ENCODE measurements at regions not wholly inside any gene's neighbourhood (a gene's known extent, or its start where the extent isn't known, plus 50 kb on each side); places are given as distances from the start of the nearest gene placed in this dataset.

- H3K9me3 ChIP-seq = no peaks in the 10 kb centered on the region
- no peaks in the 10 kb centered on the region for H3K27me3 ChIP-seq
- no peak overlapping the region for H3K27ac ChIP-seq
- no peak for DNase-seq
- WGBS, 2 donors (ENCODE audit: low coverage in 1 of 2) = 60 to 63% methylated on average over 4 to 8 of the region's 8 CpGs
- TF ChIP-seq EP300 (IDR thresholded peaks at IDR 0.05; ENCODE audit: low read depth) (no peak), POLR2A (IDR thresholded peaks at IDR 0.05) (no peak), CTCF (IDR thresholded peaks at IDR 0.05) (no peak), POLR2AphosphoS5 (IDR thresholded peaks at IDR 0.05) (no peak)
- intact Hi-C loops (cut with DNase I; ENCODE audit: low total_unique reads) = no loop called here
- in situ Hi-C loops (cut with MboI; ENCODE audit: low pct_ligation_motif_present in 1 of 4, low pct_unique_long_range_greater_than_20kb in 1 of 4, low sequenced_read_pairs in 3 of 4) = no loop called here
- no peaks in the 10 kb centered on the region for H3K36me3 ChIP-seq
- no peaks in the 10 kb centered on the region for H3K4me1 ChIP-seq
- no peak overlapping the region for H3K4me3 ChIP-seq
These were observed 262.7 kb downstream of the HAUS1 start for GRCh38 chr18:46366751-46367376.

- Histone ChIP-seq H3K4me3 (no peak overlapping the region), H3K9me3 (no peaks in the 10 kb centered on the region), H3K36me3 (no peaks in the 10 kb centered on the region), H3K27ac (no peak overlapping the region), H3K27me3 (no peaks in the 10 kb centered on the region), H3K4me1 (no peaks in the 10 kb centered on the region)
- TF ChIP-seq EP300 (IDR thresholded peaks at IDR 0.05; ENCODE audit: low read depth) = no peak
- TF ChIP-seq CTCF (IDR thresholded peaks at IDR 0.05) = no peak
- TF ChIP-seq POLR2AphosphoS5 (IDR thresholded peaks at IDR 0.05) = no peak
- TF ChIP-seq POLR2A (IDR thresholded peaks at IDR 0.05) = no peak
- 77 to 82% methylated on average over 3 to 4 of the region's 4 CpGs for WGBS, 2 donors (ENCODE audit: low coverage in 1 of 2)
- no peak for DNase-seq
- in situ Hi-C loops (cut with MboI; ENCODE audit: low pct_ligation_motif_present in 1 of 4, low pct_unique_long_range_greater_than_20kb in 1 of 4, low sequenced_read_pairs in 3 of 4) (no loop called here), intact Hi-C loops (cut with DNase I; ENCODE audit: low total_unique reads) (no loop called here)
These were observed 265.1 kb downstream of the HAUS1 start for GRCh38 chr18:46369323-46369722.

DNA sequence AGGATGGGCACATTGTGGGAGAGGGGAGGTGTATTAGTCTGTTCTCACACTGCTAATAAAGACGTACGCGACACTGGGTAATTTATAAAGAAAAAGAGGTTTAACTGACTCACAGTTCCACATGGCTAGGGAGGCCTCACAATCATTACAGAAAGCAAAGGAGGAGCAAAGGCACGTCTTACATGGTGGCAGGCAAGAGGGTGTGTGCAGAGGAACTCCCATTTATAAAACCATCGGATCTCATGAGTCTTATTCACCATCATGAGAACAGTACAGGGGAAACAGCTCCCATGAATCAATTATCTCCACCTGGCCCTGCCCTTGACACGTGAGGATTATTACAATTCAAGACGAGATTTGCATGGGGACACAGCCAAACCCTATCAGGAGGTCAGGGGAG is 266.7 kb downstream of the HAUS1 start:
- H3K36me3 ChIP-seq = no peaks in the 10 kb centered on the region
- intact Hi-C loops (cut with DNase I; ENCODE audit: low total_unique reads) = no loop called here
- H3K9me3 ChIP-seq = no peaks in the 10 kb centered on the region
- in situ Hi-C loops (cut with MboI; ENCODE audit: low pct_ligation_motif_present in 1 of 4, low pct_unique_long_range_greater_than_20kb in 1 of 4, low sequenced_read_pairs in 3 of 4) = no loop called here
- H3K27ac ChIP-seq = no peak overlapping the region
- 53 to 79% methylated on average over 2 to 7 of the region's 7 CpGs for WGBS, 2 donors (ENCODE audit: low coverage in 1 of 2)
- no peaks in the 10 kb centered on the region for H3K4me1 ChIP-seq
- TF ChIP-seq CTCF (IDR thresholded peaks at IDR 0.05) (no peak), POLR2A (IDR thresholded peaks at IDR 0.05) (no peak), POLR2AphosphoS5 (IDR thresholded peaks at IDR 0.05) (no peak), EP300 (IDR thresholded peaks at IDR 0.05; ENCODE audit: low read depth) (no peak)
- H3K27me3 ChIP-seq = peaks cover 3% of the 10 kb centered on the region
- no peak for DNase-seq
- no peak overlapping the region for H3K4me3 ChIP-seq

- Histone ChIP-seq H3K4me1 (no peaks in the 10 kb centered on the region), H3K4me3 (no peak overlapping the region), H3K36me3 (no peaks in the 10 kb centered on the region), H3K27me3 (peaks cover 3% of the 10 kb centered on the region), H3K27ac (no peak overlapping the region), H3K9me3 (no peaks in the 10 kb centered on the region)
- intact Hi-C loops (cut with DNase I; ENCODE audit: low total_unique reads) (no loop called here), in situ Hi-C loops (cut with MboI; ENCODE audit: low pct_ligation_motif_present in 1 of 4, low pct_unique_long_range_greater_than_20kb in 1 of 4, low sequenced_read_pairs in 3 of 4) (no loop called here)
- no peak for DNase-seq
- no peak for TF ChIP-seq POLR2A (IDR thresholded peaks at IDR 0.05)
- no peak for TF ChIP-seq EP300 (IDR thresholded peaks at IDR 0.05; ENCODE audit: low read depth)
- TF ChIP-seq CTCF (IDR thresholded peaks at IDR 0.05) = no peak
- TF ChIP-seq POLR2AphosphoS5 (IDR thresholded peaks at IDR 0.05) = no peak
- WGBS, 2 donors (ENCODE audit: low coverage in 1 of 2) = 82 to 90% methylated on average over 4 to 10 of the region's 10 CpGs
These were observed 268.5 kb downstream of the HAUS1 start for GRCh38 chr18:46372670-46373069.
